ENCODE measurements at regions not wholly inside any gene's neighbourhood (a gene's known extent, or its start where the extent isn't known, plus 50 kb on each side); places are given as distances from the start of the nearest gene placed in this dataset.

GRCh38 chr10:88161756-88162155 is 298.3 kb downstream of the PTEN start:
- TF ChIP-seq CTCF (IDR thresholded peaks at IDR 0.05; ENCODE audit: insufficient read depth, low read length, poor library complexity, severe bottlenecking) (no peak), EZH2phosphoT487 (conservative IDR thresholded peaks at IDR 0.05; ENCODE audit: low read length) (no peak)

All from SU-DHL-6 (cell line).